Embryonic facial prominence (tissue), 1 donor: ENCODE measurements at regions not wholly inside any gene's neighbourhood (a gene's known extent, or its start where the extent isn't known, plus 50 kb on each side); places are given as distances from the start of the nearest gene placed in this dataset.

Experiments used
- DNase-seq: peaks from one replicate; pipeline ENCODE4 v3.0.0-alpha.2; 2016; ENCODE audit errors: extremely low spot score

GRCh38 chr17:15112846-15113617 lies 152.1 kb downstream of the PMP22 start:
- DNase-seq = no peak

GRCh38 chr17:15109608-15110007 lies 155.5 kb downstream of the PMP22 start:
- no peak for DNase-seq

GRCh38 chr17:15108992-15109391 lies 156.1 kb downstream of the PMP22 start:
- DNase-seq = no peak

- DNase-seq = no peak
Observed at GRCh38 chr17:15106540-15106939, 158.6 kb downstream of the PMP22 start.

GRCh38 chr17:15103785-15104184 lies 161.3 kb downstream of the PMP22 start:
- DNase-seq = no peak

GRCh38 chr17:15101175-15101574 lies 164.0 kb downstream of the PMP22 start:
- no peak for DNase-seq

- DNase-seq = no peak
Observed at GRCh38 chr17:15096511-15096910, 168.6 kb downstream of the PMP22 start.

- no peak for DNase-seq
Observed at GRCh38 chr17:15095935-15096334, 169.2 kb downstream of the PMP22 start.

GRCh38 chr17:15092762-15093161 lies 172.4 kb downstream of the PMP22 start:
- DNase-seq = no peak

- DNase-seq = no peak
Observed at GRCh38 chr17:15092261-15092660, 172.9 kb downstream of the PMP22 start.

- DNase-seq = no peak
Observed at GRCh38 chr17:15091825-15092224, 173.3 kb downstream of the PMP22 start.

GRCh38 chr17:15090533-15090932 lies 174.6 kb downstream of the PMP22 start:
- DNase-seq = no peak

- DNase-seq = no peak
Observed at GRCh38 chr17:15087946-15088345, 177.2 kb downstream of the PMP22 start.

- no peak for DNase-seq
Observed at GRCh38 chr17:15086776-15087295, 178.3 kb downstream of the PMP22 start.

GRCh38 chr17:15085890-15086677 lies 179.0 kb downstream of the PMP22 start:
- no peak for DNase-seq

- no peak for DNase-seq
Observed at GRCh38 chr17:15083225-15083624, 181.9 kb downstream of the PMP22 start.

- no peak for DNase-seq
Observed at GRCh38 chr17:15081008-15081407, 184.1 kb downstream of the PMP22 start.

GRCh38 chr17:15078570-15078969 lies 186.6 kb downstream of the PMP22 start:
- DNase-seq = no peak

- DNase-seq = no peak
Observed at GRCh38 chr17:15076991-15077663, 188.0 kb downstream of the PMP22 start.

- no peak for DNase-seq
Observed at GRCh38 chr17:15051933-15052332, 213.2 kb downstream of the PMP22 start.

- DNase-seq = no peak
Observed at GRCh38 chr17:15049795-15050160, 215.3 kb downstream of the PMP22 start.
